HEK293T (cell line): ENCODE measurements at regions not wholly inside any gene's neighbourhood (a gene's known extent, or its start where the extent isn't known, plus 50 kb on each side); places are given as distances from the start of the nearest gene placed in this dataset.

Experiments
- CTCF ChIA-PET: fragments of 350-600 bp; formaldehyde crosslinking; extraction: SDS; loops from one replicate; lab custom pipeline; 2021; ENCODE audit warnings: antibody characterized with exemption, inconsistent platforms; lab: Yijun Ruan, JAX
- POLR2A ChIA-PET: fragments of 350-600 bp; formaldehyde crosslinking; extraction: SDS; loops from one replicate; lab custom pipeline; 2020; ENCODE audit warnings: antibody characterized with exemption, inconsistent platforms; lab: Yijun Ruan, JAX
- DNase-seq: peaks from one replicate; pipeline ENCODE4 v3.0.0; 2012; ENCODE audit warnings: mixed read lengths; ENCODE audit errors: extremely low spot score
- ARNT ChIP-seq: fragments of 450-650 bp; IDR thresholded peaks from 2 replicates; pipeline ENCODE4 v1.6.1; 2017; ENCODE audit warnings: mild to moderate bottlenecking
- BHLHE40 ChIP-seq: fragments of 450-650 bp; IDR thresholded peaks from 2 replicates; pipeline ENCODE4 v1.6.1; 2016; ENCODE audit warnings: mild to moderate bottlenecking, moderate library complexity, borderline replicate concordance
- CTBP1 ChIP-seq: fragments of 450-650 bp; IDR thresholded peaks from 2 replicates; pipeline ENCODE4 v1.6.1; 2016; ENCODE audit warnings: borderline replicate concordance
- ELF4 ChIP-seq: fragments of 450-650 bp; IDR thresholded peaks from 2 replicates; pipeline ENCODE4 v1.6.1; 2017; ENCODE audit warnings: antibody characterized with exemption
- FOXA1 ChIP-seq: fragments of 450-650 bp; IDR thresholded peaks from 2 replicates; pipeline ENCODE4 v1.6.1; 2016; ENCODE audit warnings: mild to moderate bottlenecking
- FOXK2 ChIP-seq: fragments of 450-650 bp; IDR thresholded peaks from 2 replicates; pipeline ENCODE4 v1.6.1; 2016; ENCODE audit warnings: mild to moderate bottlenecking
- FOXM1 ChIP-seq: fragments of 450-650 bp; IDR thresholded peaks from 2 replicates; pipeline ENCODE4 v1.6.1; 2017; ENCODE audit warnings: mild to moderate bottlenecking, borderline replicate concordance
- HDGF ChIP-seq: fragments of 450-650 bp; IDR thresholded peaks from 2 replicates; pipeline ENCODE4 v1.6.1; 2017; ENCODE audit warnings: antibody characterized with exemption, borderline replicate concordance
- L3MBTL2 ChIP-seq: fragments of 450-650 bp; conservative IDR thresholded peaks from 2 replicates; pipeline ENCODE4 v1.6.1; 2016; ENCODE audit warnings: mild to moderate bottlenecking
- LEF1 ChIP-seq: fragments of 450-650 bp; IDR thresholded peaks from 2 replicates; pipeline ENCODE4 v1.6.1; 2017; ENCODE audit warnings: mild to moderate bottlenecking, borderline replicate concordance
- NFRKB ChIP-seq: fragments of 450-650 bp; IDR thresholded peaks from 2 replicates; pipeline ENCODE4 v1.6.1; 2016; ENCODE audit warnings: mild to moderate bottlenecking, moderate library complexity
- PKNOX1 ChIP-seq: fragments of 450-650 bp; IDR thresholded peaks from 2 replicates; pipeline ENCODE4 v1.6.1; 2016
- SP1 ChIP-seq: fragments of 450-650 bp; IDR thresholded peaks from 2 replicates; pipeline ENCODE4 v1.6.1; 2017
- SUZ12 ChIP-seq: fragments of 450-650 bp; IDR thresholded peaks from 2 replicates; pipeline ENCODE4 v1.6.1; 2016; ENCODE audit warnings: mild to moderate bottlenecking
- TARDBP ChIP-seq: fragments of 450-650 bp; IDR thresholded peaks from 2 replicates; pipeline ENCODE4 v1.6.1; 2016
- ZNF384 ChIP-seq: fragments of 450-650 bp; IDR thresholded peaks from 2 replicates; pipeline ENCODE4 v1.6.1; 2016

- CTCF ChIA-PET, result interaction anchor here (0.9 kb wide), 1 partner anchor 11 kb away, joined by 3 read pairs; no protein-coding TSS in a partner anchor
- DNase-seq, result peak; percentile 51
- TF ChIP-seq ZNF384 (peak; percentile 62), HDGF (no peak)
- POLR2A ChIA-PET, result no interaction called here
Observed at GRCh38 chr21:16942703-16943102, 570.1 kb upstream of the CXADR start.

GRCh38 chr21:16943231-16943630 lies 569.6 kb upstream of the CXADR start:
- ChIA-PET CTCF (interaction anchor here (0.9 kb wide), 1 partner anchor 11 kb away, joined by 3 read pairs; no protein-coding TSS in a partner anchor), POLR2A (no interaction called here)
- DNase-seq, result no peak
- no peak for TF ChIP-seq FOXK2
- TF ChIP-seq FOXA1, result no peak
- TF ChIP-seq ELF4, result no peak
- no peak for TF ChIP-seq PKNOX1
- no peak for TF ChIP-seq FOXM1
- no peak for TF ChIP-seq L3MBTL2
- no peak for TF ChIP-seq ARNT
- no peak for TF ChIP-seq CTBP1
- no peak for TF ChIP-seq TARDBP
- TF ChIP-seq NFRKB, result no peak
- TF ChIP-seq SUZ12, result no peak

GRCh38 chr21:16945580-16945979 lies 567.3 kb upstream of the CXADR start:
- TF ChIP-seq L3MBTL2, result no peak
- TF ChIP-seq FOXK2, result no peak
- TF ChIP-seq PKNOX1, result no peak
- no peak for TF ChIP-seq ELF4
- no peak for TF ChIP-seq CTBP1
- no peak for TF ChIP-seq FOXA1
- no peak for TF ChIP-seq ARNT
- no peak for TF ChIP-seq BHLHE40
- TF ChIP-seq NFRKB, result no peak
- no peak for TF ChIP-seq SP1
- no peak for TF ChIP-seq TARDBP
- no peak for TF ChIP-seq SUZ12
- TF ChIP-seq FOXM1, result no peak
- TF ChIP-seq HDGF, result no peak
- TF ChIP-seq LEF1, result no peak
- no peak for TF ChIP-seq ZNF384
- DNase-seq, result no peak
- POLR2A ChIA-PET, result no interaction called here
- CTCF ChIA-PET, result no interaction called here

- CTCF ChIA-PET, result no interaction called here
- TF ChIP-seq ARNT, result no peak
- no peak for DNase-seq
- POLR2A ChIA-PET, result no interaction called here
Observed at GRCh38 chr21:16956824-16957223, 556.0 kb upstream of the CXADR start.

GRCh38 chr21:16965424-16965823 lies 547.4 kb upstream of the CXADR start:
- POLR2A ChIA-PET, result no interaction called here
- CTCF ChIA-PET, result no interaction called here
- TF ChIP-seq FOXK2 (no peak), ZNF384 (no peak), PKNOX1 (no peak), NFRKB (no peak)
- DNase-seq, result no peak

- ChIA-PET POLR2A (no interaction called here), CTCF (no interaction called here)
- no peak for DNase-seq
- TF ChIP-seq FOXM1 (no peak), SP1 (no peak), BHLHE40 (no peak), SUZ12 (no peak), CTBP1 (no peak), LEF1 (no peak), TARDBP (no peak), FOXK2 (no peak), NFRKB (no peak), L3MBTL2 (no peak), ELF4 (no peak), ZNF384 (no peak), FOXA1 (no peak), ARNT (no peak), PKNOX1 (no peak), HDGF (no peak)
Observed at GRCh38 chr21:16968436-16968835, 544.4 kb upstream of the CXADR start.

GRCh38 chr21:16969636-16970035 lies 543.2 kb upstream of the CXADR start:
- TF ChIP-seq HDGF (no peak), FOXA1 (no peak), ELF4 (no peak), TARDBP (no peak), FOXK2 (no peak), CTBP1 (no peak), SP1 (no peak), NFRKB (no peak), L3MBTL2 (no peak), ARNT (no peak), PKNOX1 (no peak), ZNF384 (no peak), LEF1 (no peak), BHLHE40 (no peak), FOXM1 (no peak), SUZ12 (no peak)
- no peak for DNase-seq
- ChIA-PET CTCF (no interaction called here), POLR2A (no interaction called here)
